Lung microvascular endothelial cell (primary cell): ENCODE measurements at regions not wholly inside any gene's neighbourhood (a gene's known extent, or its start where the extent isn't known, plus 50 kb on each side); places are given as distances from the start of the nearest gene placed in this dataset.
"Not testable (repeated sequence)": the region's sequence is repeated elsewhere in the genome, so short reads cannot be mapped to it uniquely, and the experiment has no call there.

Source experiments
- DNase-seq, 2 donors: peaks; one replicate each; pipeline versions ENCODE4 v3.0.0 to v3.0.0-alpha.2; 2010; ENCODE audit warnings: low read depth in 2 of 2

DNA sequence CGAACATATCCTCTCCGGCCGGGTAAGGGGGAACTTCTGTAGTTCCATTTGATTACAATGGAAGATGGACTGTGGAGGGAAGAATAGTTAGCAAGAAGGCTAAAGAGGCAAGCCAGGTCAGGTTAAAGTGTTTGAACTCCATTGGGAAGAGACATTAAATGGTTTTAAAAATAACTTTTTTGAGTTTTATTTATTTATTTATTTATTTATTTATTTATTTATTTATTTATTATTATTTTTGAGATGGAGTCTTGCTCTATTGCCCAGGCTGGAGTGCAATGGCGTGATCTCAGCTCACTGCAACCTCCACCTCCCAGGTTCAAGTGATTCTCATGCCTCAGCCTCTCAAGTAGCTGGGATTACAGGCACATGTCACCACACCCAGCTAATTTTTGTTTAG is 441.9 kb downstream of the TOX3 start:
- DNase-seq: not testable (repeated sequence)

DNA sequence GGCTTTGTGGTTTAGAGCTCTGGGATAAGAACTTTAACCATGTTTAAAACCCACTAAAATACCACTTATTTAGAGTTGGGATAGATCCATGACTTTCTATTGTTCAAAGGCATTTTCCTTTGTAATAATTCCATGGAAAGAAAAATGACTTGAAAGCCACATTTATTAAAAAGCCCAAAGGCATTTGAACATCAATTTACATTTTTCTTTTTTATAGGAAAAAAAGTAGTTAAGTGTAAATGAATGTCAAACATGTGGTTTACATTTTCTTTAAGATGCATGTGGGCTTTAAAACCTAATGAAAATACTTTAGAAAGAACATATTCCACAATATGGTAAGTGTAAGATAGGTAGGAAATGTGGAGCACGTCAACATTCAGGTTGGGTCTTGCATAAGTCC is 443.2 kb downstream of the TOX3 start:
- no peak for DNase-seq

DNA sequence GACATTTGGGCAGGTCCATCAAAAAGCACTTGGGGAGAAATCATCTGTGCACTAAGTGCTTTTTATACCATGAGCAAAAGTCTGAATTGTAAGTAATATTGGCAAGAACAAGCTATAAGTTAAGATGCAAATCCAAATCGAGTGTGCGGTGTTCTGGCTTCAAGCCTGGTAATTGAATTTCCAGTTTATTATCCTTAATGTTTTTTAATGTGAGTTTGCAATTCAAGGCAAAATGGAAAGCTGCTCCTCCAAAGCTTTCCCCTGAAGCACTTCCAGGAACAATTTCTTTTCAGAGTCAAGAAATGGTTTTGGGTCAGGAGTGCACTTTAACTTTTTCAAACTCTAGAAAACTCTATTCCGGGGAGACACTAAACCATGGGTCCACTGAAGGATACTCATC is 445.7 kb downstream of the TOX3 start:
- no peak for DNase-seq

DNA sequence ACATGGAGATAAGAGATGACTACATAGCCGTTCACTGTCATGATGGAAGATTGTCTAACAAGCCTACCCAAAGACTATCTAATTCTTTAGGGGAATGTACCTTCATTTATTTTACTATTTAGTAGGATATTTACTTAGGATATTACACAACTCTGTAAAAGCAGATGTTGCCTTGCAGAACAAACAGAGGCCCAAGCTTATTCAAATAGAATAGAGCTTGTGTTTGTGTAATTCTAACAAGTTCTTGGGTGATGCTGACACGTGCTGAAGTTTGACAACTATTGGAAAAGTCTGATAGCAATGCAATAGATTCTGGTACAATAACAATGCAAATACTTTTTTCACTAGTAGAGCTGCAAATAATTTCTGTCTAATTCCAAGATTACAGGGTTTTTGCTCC is 447.6 kb downstream of the TOX3 start:
- DNase-seq: no peak

DNA sequence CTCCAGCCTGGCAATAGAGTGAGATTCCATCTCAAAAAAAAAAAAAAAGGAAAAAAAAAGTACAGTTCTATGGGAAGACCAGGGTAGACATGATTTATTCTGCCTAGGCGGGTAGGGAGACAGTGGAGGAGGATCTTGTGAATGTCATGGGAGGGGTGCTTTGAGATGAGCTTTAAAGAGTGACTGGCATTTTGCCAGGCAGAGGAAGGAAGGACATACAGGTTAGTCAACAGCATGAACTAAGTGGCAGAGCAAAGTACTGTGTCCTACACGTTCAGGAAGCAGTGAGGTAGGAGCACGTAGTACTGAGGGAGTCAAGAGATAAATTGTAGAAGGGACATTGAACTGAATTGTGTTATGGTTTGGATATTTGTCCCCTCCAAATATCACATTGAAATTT is 451.5 kb downstream of the TOX3 start:
- peak in 1 of 2 donors; percentile 2 for DNase-seq

DNA sequence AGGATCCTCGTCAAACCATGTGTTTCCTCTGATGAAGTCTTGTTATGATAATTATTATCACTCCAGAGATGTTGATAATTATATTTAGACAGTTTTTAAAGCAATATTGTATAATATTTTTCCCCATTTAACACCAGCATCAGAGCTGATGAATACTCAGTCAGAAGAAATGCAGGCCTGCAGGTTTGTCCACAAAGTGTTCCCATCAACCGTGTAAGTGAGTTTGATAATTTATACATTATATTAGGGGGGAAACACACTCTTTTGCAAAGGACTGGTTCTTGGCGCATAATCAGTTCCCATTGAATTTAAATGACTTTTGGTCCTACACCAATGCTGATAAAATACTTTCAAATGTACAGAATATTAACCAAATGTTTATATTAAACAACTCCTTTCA is 454.8 kb downstream of the TOX3 start:
- no peak for DNase-seq

DNA sequence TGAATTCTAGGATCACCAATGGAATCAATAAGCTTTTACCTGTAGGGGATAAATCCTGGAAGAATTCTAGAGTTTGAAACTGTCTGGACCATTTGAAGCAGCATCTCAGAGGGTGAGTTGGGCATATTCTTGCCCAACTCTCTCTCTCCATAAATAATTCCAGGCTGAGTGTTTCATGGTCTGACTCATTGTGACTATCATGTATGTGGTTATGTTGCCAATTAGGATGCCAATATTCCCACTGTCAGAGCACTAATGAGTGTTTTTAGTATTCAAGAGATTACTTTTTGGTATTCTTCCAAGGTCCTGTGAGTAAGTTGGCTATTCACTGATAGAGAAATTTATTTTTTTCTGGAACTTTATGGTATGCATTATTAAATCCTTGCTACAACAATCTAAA is 456.9 kb downstream of the TOX3 start:
- DNase-seq: no peak

DNA sequence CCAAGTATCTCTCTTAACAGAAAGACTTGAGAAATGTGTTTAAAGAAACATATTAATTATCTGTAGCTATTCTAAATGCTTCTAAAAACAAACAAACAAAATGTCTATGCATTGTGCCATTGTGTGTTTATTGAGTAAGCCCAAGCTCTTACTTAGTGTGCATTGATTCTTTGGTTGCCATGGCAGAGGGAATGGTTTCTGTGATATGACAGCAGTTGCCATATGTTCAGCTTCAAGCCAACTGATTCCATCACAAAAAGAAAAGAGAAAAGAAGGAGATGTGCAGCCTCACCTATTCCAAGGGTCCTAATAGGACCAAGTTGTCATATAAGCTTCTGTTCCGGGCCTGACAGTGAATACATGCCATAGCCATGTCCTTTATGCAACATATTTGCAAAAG is 457.5 kb downstream of the TOX3 start:
- DNase-seq: no peak

DNA sequence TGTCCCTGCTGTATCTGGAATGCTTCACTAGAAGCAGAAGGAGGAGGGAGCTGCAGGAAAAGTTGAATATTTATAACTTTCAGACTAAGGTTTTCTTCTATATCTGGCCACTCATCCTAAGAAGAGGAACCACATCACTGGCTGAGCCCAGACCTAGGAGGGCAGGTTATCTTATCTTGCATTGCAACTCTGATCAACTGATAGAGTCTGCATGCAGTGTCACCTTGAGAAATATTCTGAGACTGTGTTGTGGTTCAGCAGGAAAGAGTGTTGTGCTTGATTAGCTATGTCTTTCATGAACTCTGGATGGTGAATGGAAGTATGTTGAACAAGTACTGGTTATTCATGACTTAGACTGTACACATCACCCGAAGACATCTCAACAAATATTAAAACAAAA is 460.0 kb downstream of the TOX3 start:
- no peak for DNase-seq

DNA sequence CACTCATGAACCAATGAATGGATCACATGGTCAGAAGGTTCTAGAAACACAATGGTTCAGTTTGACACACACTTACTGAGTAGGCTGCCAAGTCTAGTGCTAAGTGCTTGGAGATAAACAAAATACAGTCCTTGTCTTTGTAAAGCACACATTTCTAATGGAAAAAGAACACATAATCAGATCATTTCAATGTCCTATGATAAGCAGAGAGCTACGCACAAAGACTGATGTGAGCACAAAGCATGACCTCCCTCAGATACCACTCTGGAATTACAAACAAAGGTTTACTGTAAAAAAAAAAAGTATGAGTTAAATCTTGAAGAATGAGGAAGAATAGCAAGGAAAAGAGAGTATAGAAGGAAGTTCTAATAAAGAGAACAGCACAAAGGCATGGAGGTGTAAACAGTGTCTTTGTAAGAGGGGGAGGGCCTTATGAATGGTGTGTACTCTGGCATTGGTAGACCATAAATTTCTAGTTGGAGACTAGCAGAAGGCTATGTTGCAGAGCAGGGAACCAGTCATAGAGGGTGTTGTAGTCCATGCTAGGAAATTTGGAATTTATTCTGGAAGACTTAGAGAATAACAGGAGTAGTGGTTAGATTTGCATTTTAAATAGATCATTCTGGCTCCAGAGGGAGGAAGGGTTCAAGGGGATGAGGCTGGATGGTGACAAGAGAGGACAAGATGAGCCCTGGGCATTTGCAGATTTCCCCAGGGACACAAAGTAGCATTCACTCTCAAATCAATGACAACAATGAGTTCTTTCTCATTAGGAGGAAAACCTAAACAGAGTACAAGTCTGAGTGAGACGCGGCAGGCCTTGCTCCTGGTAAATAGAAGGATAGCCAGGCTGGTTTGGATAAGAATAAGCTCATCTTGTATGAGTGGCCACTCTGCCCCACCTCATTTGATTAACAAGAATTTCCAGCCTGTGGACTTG is 468.0 kb downstream of the TOX3 start:
- DNase-seq: no peak

DNA sequence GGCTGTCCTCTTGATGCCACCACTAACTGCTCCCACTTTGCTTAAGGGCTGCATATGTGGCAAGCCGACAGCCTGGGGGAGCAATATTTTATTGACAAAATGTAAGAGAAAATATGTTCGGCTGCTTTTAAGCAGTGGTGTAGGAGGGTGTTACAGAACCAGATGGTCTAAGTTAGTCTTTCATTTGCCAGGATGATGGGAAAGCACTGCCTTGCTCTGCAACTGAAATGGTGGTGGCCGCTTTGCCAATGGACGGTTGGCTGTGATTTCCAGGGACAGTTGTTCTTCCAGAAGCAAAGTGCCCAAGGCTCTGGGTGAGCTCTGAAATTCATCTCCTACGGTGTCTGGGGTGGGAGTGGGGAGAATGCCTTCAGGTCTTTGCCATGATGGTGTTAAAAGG is 469.3 kb downstream of the TOX3 start:
- no peak for DNase-seq

DNA sequence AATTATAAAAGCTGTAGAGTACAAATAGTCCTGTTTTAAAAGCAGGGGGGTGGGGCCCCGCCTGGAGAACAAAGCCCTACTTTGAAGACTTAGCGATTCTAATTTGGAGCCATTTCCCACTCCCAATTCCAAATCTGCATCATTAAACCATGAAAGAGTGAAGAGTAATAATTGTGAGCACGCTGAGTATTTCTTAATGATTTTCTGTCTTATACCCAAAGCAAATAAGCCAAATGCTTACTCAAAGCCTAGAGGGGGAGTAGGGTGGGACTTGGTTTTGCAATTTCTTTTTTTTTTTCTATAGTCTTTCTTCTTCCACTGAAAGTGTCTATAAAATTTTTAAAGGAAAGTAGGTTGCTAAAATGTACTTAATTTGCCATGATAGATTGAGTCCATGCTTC is 470.1 kb downstream of the TOX3 start:
- no peak for DNase-seq

DNA sequence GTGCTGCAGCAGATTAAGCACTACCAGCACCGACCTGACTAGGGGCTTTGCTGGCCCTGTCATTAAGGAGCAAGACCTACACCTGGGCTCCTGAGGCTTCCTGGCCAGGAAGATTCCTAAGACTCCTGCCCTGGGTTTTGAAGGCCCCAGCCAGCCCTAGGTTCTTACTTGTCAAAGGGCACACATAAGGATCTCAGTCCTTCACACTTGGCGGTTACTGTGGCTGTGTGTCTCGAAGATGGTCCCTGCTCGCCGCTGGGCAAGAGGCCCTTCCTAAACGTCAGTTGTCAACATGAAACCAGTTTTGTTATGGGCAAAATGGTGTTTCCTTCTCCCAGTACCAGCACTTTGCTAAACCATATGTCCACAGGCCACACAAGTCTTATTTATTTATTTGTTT is 470.6 kb downstream of the TOX3 start:
- DNase-seq: no peak

DNA sequence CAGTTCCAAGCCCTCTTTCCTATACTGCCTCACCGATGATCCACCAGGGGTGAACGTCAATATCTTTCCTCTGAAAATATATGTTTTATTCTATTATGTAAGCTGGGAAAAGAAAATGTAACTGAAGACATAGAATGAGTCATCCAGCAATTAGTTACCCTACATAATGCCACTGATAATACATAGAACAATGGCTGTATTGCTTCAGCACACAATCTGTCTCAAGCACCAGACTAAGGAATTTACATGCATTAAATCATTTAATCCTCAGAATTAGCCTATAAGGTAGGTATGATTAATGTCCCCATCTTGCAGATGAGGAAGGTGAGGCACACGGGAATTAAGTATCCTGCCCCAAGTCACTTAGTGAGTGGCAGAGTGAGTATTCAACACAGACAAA is 472.8 kb downstream of the TOX3 start:
- no peak for DNase-seq

DNA sequence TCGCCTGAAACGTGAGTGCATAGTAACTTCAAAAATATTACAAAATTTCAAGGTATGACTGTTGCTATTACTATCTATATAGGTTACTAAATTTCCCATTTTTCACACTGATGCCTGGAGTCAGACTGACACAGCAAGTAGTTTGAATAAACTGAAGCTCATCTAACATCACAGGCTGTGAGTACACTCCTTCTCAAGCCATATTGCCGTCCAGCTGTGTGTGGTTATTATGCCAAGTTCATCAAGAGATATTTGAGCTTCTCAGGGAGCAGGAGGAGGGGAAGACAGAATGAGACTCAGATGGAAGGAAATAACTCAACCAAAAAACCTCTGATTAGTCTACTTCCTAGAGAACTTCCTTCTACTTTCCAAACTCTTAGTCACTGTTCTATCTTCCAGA is 473.9 kb downstream of the TOX3 start:
- no peak for DNase-seq

DNA sequence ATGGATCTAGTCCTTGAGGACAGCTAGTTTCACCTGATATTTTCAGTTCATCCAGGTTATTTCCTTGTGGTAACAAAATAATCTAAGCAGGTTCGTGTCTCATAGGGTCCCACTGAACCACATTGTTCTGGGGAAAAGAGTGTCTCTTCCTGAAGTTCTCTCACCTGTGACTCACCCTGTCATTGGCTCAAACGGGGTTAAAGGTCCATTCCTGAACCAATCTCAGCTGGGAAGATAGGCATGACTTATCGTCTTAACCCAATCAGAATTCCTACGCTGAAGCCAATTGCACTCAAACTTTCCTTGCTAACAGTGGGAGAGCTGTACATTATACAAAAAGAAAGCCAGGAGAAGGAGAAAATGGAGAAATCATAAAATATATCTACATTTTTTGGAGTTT is 475.8 kb downstream of the TOX3 start:
- DNase-seq: no peak

DNA sequence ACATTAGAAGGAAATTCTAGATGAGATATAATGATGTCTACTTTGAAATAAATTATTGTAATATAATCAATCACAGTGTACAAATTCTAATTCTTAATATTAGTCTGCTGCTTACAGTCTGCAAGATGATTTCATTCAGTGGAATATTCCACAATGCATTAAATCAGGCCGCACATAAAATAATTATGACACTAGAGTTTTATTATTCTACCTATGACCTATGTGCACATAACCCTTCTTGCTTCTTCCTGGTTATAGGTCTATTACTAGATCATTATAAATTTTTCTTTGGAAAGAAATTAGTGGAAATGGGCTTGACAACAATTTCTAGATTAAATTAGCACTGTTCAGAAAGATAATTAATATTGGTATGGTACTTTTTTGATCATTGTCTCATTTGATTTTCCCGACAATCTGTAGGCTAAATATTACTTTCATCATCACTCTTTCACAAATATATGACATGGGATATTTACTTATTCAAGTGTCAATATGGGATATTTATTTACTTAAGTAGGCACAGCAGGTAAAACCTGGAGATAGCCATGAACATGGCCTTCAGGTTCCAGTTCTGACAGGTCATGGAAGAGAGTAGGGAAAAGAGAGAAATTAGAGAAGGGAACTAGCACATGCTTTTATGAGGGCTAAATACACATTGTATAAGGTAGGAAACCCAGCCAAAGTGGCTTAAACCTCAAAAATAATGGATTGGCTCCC is 476.4 kb downstream of the TOX3 start:
- no peak for DNase-seq

DNA sequence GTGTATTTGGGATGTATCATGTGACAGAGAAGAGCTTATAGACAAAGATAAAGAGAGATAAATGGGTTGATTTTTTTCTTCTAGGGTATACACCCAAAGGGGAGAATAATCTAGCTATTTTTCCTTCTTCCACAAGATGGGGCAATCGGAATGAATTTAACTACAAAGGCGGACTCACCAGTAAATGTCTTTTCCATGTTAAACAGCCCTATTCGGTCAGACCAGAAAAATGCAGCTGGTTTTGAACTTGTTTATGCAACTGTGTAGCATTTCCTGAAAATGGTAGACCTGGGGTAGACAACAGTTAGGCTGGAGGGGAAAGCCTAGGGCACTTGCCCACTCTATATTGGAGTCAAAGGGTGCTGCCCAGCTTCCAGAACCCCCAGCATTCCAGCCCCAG is 477.1 kb downstream of the TOX3 start:
- DNase-seq: peak in 1 of 2 donors; percentile 27

DNA sequence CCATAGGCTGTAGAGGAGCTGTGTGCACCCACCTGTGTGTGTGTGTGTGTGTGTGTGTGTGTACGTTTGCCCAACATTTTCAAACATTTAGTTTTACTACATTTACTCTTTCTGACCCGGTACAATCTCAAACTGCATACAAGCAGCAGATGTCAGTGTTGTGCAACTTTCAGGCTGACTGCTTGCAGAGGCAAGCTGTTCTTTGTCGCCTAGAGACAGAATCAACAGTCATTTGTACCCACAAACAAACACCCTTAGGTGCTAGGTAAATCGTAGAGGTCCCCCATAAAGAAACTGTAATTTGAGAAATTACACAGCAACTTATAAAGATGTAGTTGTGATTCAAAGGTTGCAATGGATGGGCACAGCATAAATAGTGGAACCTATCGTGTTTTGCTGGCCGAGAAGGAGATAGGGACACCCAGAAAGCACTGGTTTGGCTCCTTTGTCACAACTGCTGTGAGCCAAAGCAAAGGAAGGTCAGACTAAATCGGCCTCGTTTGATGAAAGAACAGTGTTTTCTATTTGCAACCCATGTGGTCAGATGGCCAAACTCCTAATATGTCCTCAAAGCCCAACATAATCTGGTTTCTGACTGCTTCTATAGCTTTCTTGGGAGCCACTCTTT is 478.4 kb downstream of the TOX3 start:
- peak in 1 of 2 donors; percentile 31 for DNase-seq

DNA sequence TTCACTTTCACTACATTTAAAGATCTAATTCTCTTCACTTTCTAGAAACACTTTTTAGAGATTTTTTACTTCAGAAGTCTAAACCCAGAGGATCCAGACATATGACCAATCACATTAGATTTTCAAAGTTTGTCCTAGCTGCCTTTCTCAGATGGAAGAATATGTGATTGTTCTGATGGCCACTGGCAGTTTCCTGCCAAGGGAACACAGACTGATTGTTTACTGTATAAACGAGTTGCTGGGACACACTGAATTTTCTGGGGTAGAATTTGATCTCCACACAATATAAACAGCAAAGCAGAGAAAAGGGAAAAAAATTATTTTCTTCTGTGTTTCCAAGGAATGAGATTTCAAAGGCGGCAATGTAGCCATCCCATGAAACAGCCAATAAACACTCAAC is 480.0 kb downstream of the TOX3 start:
- no peak for DNase-seq

DNA sequence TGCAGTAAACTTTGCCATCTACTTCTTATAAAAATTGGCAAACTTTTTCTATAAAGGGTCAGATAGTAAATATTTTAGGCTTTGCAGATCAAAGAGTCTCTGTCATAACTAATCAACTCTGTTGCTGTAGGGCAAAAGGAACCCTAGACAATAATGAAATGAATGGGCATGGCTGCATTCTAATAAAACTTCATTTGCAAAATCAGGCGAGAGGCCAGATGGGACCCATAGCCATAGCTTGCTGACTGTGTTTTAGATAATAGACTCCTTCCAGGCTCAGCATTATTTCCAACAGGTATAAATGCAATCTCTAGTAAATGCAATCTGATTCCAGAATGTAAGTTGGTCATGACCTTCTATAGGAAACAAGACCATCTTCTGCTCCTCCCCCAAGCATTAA is 490.7 kb downstream of the TOX3 start:
- no peak for DNase-seq

DNA sequence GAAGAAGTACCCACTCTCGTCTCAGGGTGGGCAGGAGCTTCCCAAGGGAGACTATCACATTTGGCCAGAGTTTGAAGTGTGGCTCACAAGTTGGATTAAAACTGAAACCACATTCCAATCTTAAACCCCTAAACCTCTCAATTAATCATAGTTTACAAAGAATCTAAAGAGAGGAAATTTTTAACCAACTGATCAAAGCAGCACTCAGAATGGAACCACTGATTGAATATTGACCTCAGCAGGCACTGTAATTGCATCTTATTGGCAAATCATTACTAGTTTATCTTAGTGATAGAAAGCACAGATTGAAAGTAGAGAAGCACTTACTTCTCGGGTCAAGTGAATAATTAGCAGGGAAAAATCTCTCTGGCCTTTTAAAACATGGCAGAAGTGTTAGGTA is 491.6 kb downstream of the TOX3 start:
- DNase-seq: no peak

DNA sequence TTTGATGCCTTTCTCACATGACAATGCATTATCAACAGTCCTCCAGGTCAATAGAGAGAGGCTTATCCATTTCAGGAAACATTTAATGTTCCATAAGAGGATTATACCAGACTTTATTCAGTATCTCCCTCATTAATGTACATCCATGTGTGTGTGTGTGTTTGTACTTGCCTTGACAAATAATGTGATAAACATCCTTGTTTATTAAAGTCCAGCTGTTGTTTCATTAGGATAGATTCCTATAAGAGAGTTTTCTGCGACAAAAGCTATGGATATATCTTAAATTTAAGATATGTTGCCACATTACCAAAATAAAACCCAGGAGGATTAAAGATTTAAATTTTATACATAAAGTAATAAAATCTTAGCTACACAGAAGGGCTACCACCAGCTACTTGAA is 492.6 kb downstream of the TOX3 start:
- DNase-seq: no peak
